Transverse colon (tissue), 3 donors: ENCODE measurements at regions not wholly inside any gene's neighbourhood (a gene's known extent, or its start where the extent isn't known, plus 50 kb on each side); places are given as distances from the start of the nearest gene placed in this dataset.

Experiments used
- CTCF ChIP-seq, 5 experiments: fragments of 200-600 bp in 3 of 5; fragments of 450-650 bp in 2 of 5; sonication (generic) in 3 of 5; IDR thresholded peaks; 1 replicate in 2 of 5; 2 replicates in 3 of 5; pipeline ENCODE4 v1.5.1; 2016 to 2017; ENCODE audit warnings: antibody characterized with exemption in 5 of 5, inconsistent platforms in 3 of 5, mild to moderate bottlenecking in 2 of 5, moderate library complexity in 1 of 5
- EP300 ChIP-seq: sonication (generic); formaldehyde crosslinking; IDR thresholded peaks from one replicate; pipeline ENCODE4 v1.6.1; 2017; ENCODE audit warnings: antibody characterized with exemption, low read depth

GRCh38 chr19:28793391-28794168, 419.4 kb downstream of the UQCRFS1 start:
- no peak for TF ChIP-seq CTCF (IDR thresholded peaks at IDR 0.05)
- TF ChIP-seq EP300 = no peak
